CD4-positive, alpha-beta T cell treated with Interferon gamma for 1 hour (primary cell): ENCODE measurements at regions not wholly inside any gene's neighbourhood (a gene's known extent, or its start where the extent isn't known, plus 50 kb on each side); places are given as distances from the start of the nearest gene placed in this dataset.
"Not testable (repeated sequence)": the region's sequence is repeated elsewhere in the genome, so short reads cannot be mapped to it uniquely, and the experiment has no call there.

Experiments used
- DNase-seq: peaks from one replicate; pipeline ENCODE4 v3.0.0-alpha.2; 2020

GRCh38 chr2:234719116-234719716, 222.3 kb upstream of the ARL4C start:
- no peak for DNase-seq

- no peak for DNase-seq
These were observed 219.4 kb upstream of the ARL4C start for GRCh38 chr2:234716271-234716670.

- no peak for DNase-seq
These were observed 218.9 kb upstream of the ARL4C start for GRCh38 chr2:234715671-234716250.

GRCh38 chr2:234714711-234715110, 217.8 kb upstream of the ARL4C start:
- no peak for DNase-seq

GRCh38 chr2:234712421-234712935, 215.6 kb upstream of the ARL4C start:
- no peak for DNase-seq

- DNase-seq: no peak
These were observed 214.4 kb upstream of the ARL4C start for GRCh38 chr2:234711308-234711707.

- no peak for DNase-seq
These were observed 213.7 kb upstream of the ARL4C start for GRCh38 chr2:234710587-234710986.

GRCh38 chr2:234710066-234710465, 213.2 kb upstream of the ARL4C start:
- no peak for DNase-seq

GRCh38 chr2:234708717-234709116, 211.8 kb upstream of the ARL4C start:
- no peak for DNase-seq

GRCh38 chr2:234708091-234708683, 211.3 kb upstream of the ARL4C start:
- no peak for DNase-seq

- DNase-seq: no peak
These were observed 209.2 kb upstream of the ARL4C start for GRCh38 chr2:234706086-234706485.

GRCh38 chr2:234705108-234705507, 208.2 kb upstream of the ARL4C start:
- DNase-seq: no peak

- DNase-seq: no peak
These were observed 206.4 kb upstream of the ARL4C start for GRCh38 chr2:234703258-234703657.

GRCh38 chr2:234702731-234703225, 205.9 kb upstream of the ARL4C start:
- no peak for DNase-seq

GRCh38 chr2:234701841-234702240, 205.0 kb upstream of the ARL4C start:
- DNase-seq: no peak

- no peak for DNase-seq
These were observed 204.5 kb upstream of the ARL4C start for GRCh38 chr2:234701421-234701820.

- DNase-seq: no peak
These were observed 202.6 kb upstream of the ARL4C start for GRCh38 chr2:234699456-234699855.

GRCh38 chr2:234697300-234697876, 200.5 kb upstream of the ARL4C start:
- not testable (repeated sequence) for DNase-seq

- no peak for DNase-seq
These were observed 199.1 kb upstream of the ARL4C start for GRCh38 chr2:234695981-234696380.

GRCh38 chr2:234694244-234695013, 197.5 kb upstream of the ARL4C start:
- no peak for DNase-seq

- not testable (repeated sequence) for DNase-seq
These were observed 196.9 kb upstream of the ARL4C start for GRCh38 chr2:234693681-234694190.

- DNase-seq: not testable (repeated sequence)
These were observed 196.3 kb upstream of the ARL4C start for GRCh38 chr2:234693191-234693590.
